ENCODE measurements at regions not wholly inside any gene's neighbourhood (a gene's known extent, or its start where the extent isn't known, plus 50 kb on each side); places are given as distances from the start of the nearest gene placed in this dataset.

GRCh38 chr18:54020966-54021365, 203.5 kb downstream of the MBD2 start:
- no peak for DNase-seq (ENCODE audit: low read depth)

- no peak for DNase-seq (ENCODE audit: low read depth)
Measured at GRCh38 chr18:54020156-54020745, 204.2 kb downstream of the MBD2 start.

- DNase-seq (ENCODE audit: low read depth), result no peak
Measured at GRCh38 chr18:54019641-54020040, 204.8 kb downstream of the MBD2 start.

- no peak for DNase-seq (ENCODE audit: low read depth)
Measured at GRCh38 chr18:54013452-54013851, 211.0 kb downstream of the MBD2 start.

- peak; percentile 53 for DNase-seq (ENCODE audit: low read depth)
Measured at GRCh38 chr18:54004828-54005227, 219.6 kb downstream of the MBD2 start.

- DNase-seq (ENCODE audit: low read depth), result no peak
Measured at GRCh38 chr18:54003195-54003594, 221.3 kb downstream of the MBD2 start.

GRCh38 chr18:53997064-53997463, 227.4 kb downstream of the MBD2 start:
- no peak for DNase-seq (ENCODE audit: low read depth)

GRCh38 chr18:53994016-53994415, 230.5 kb downstream of the MBD2 start:
- no peak for DNase-seq (ENCODE audit: low read depth)

GRCh38 chr18:53991805-53992204, 232.7 kb downstream of the MBD2 start:
- DNase-seq (ENCODE audit: low read depth), result peak; percentile 54

GRCh38 chr18:53991202-53991601, 233.3 kb downstream of the MBD2 start:
- DNase-seq (ENCODE audit: low read depth), result peak; percentile 86

GRCh38 chr18:53990485-53990884, 234.0 kb downstream of the MBD2 start:
- no peak for DNase-seq (ENCODE audit: low read depth)

GRCh38 chr18:53984021-53984420, 240.4 kb downstream of the MBD2 start:
- DNase-seq (ENCODE audit: low read depth), result peak; percentile 11

GRCh38 chr18:53971331-53971730, 253.1 kb downstream of the MBD2 start:
- peak; percentile 23 for DNase-seq (ENCODE audit: low read depth)

GRCh38 chr18:53952700-53953099, 271.8 kb downstream of the MBD2 start:
- no peak for DNase-seq (ENCODE audit: low read depth)

GRCh38 chr18:53950545-53950944, 273.9 kb downstream of the MBD2 start:
- no peak for DNase-seq (ENCODE audit: low read depth)

GRCh38 chr18:53948991-53949390, 275.5 kb downstream of the MBD2 start:
- no peak for DNase-seq (ENCODE audit: low read depth)

- peak; percentile 79 for DNase-seq (ENCODE audit: low read depth)
Measured at GRCh38 chr18:53947092-53947640, 277.3 kb downstream of the MBD2 start.

GRCh38 chr18:53946594-53946993, 277.9 kb downstream of the MBD2 start:
- peak; percentile 92 for DNase-seq (ENCODE audit: low read depth)

GRCh38 chr18:53944721-53945120, 279.7 kb downstream of the MBD2 start:
- peak; percentile 2 for DNase-seq (ENCODE audit: low read depth)

- DNase-seq (ENCODE audit: low read depth), result no peak
Measured at GRCh38 chr18:53943326-53943860, 281.1 kb downstream of the MBD2 start.

- peak; percentile 67 for DNase-seq (ENCODE audit: low read depth)
Measured at GRCh38 chr18:53941601-53942338, 282.7 kb downstream of the MBD2 start.

- DNase-seq (ENCODE audit: low read depth), result no peak
Measured at GRCh38 chr18:53937037-53937436, 287.4 kb downstream of the MBD2 start.

GRCh38 chr18:53935803-53936202, 288.7 kb downstream of the MBD2 start:
- peak; percentile 18 for DNase-seq (ENCODE audit: low read depth)
